SK-N-SH (cell line): ENCODE measurements at regions not wholly inside any gene's neighbourhood (a gene's known extent, or its start where the extent isn't known, plus 50 kb on each side); places are given as distances from the start of the nearest gene placed in this dataset.

Source experiments
- CTCF ChIA-PET: fragments of 300-600, 350-600 bp; formaldehyde crosslinking; extraction: SDS; loops from one replicate; lab custom pipeline; 2021; lab: Yijun Ruan, JAX
- POLR2A ChIA-PET: fragments of 350-600 bp; sonication (Branson Sonifier 250); formaldehyde crosslinking; extraction: SDS; loops from one replicate; lab custom pipeline; 2020; ENCODE audit warnings: antibody characterized with exemption, inconsistent platforms; lab: Yijun Ruan, JAX
- DNase-seq: peaks from one replicate; pipeline ENCODE4 v3.0.0; 2012
- H2AFZ ChIP-seq: fragments of 200-600 bp; sonication (generic); 2 replicates; pipeline ENCODE4 v1.8.1; 2016; ENCODE audit warnings: antibody characterized with exemption, mild to moderate bottlenecking, low read depth
- H3F3A ChIP-seq: fragments of 200-600 bp; sonication (generic); replicated peaks from 2 replicates; pipeline ENCODE3; 2016; ENCODE audit warnings: antibody characterized with exemption, mild to moderate bottlenecking; ENCODE audit not compliant: insufficient read depth
- H3K27ac ChIP-seq, 2 experiments: fragments of 200-500 bp in 1 of 2; fragments of 200-600 bp in 1 of 2; sonication (Bioruptor generic) in 1 of 2; sonication (generic), shearing (Covaris generic) in 1 of 2; 2 replicates each; pipeline versions ENCODE4 v1.5.1 to v1.6.1; 2014 to 2016; ENCODE audit warnings: low read depth in 2 of 2, inconsistent platforms in 1 of 2, low read length in 1 of 2, mild to moderate bottlenecking in 1 of 2, mixed read lengths in 1 of 2
- H3K27me3 ChIP-seq: fragments of 200-600 bp; sonication (generic), shearing (Covaris generic); 2 replicates; pipeline ENCODE4 v1.6.1; 2016; ENCODE audit warnings: mixed run types; ENCODE audit not compliant: insufficient read depth
- H3K36me3 ChIP-seq, 2 experiments: fragments of 200-500 bp in 1 of 2; fragments of 200-600 bp in 1 of 2; sonication (Bioruptor generic) in 1 of 2; sonication (generic) in 1 of 2; replicated peaks in 1 of 2; 2 replicates each; pipeline versions ENCODE3 to v1.5.1; 2014 to 2016; ENCODE audit warnings: low read length in 1 of 2, mild to moderate bottlenecking in 1 of 2; ENCODE audit not compliant: insufficient read depth in 2 of 2, control insufficient read depth in 1 of 2
- H3K4me1 ChIP-seq, 2 experiments: fragments of 200-500 bp in 1 of 2; fragments of 200-600 bp in 1 of 2; sonication (Bioruptor generic) in 1 of 2; sonication (generic), shearing (Covaris generic) in 1 of 2; 2 replicates each; pipeline versions ENCODE4 v1.5.1 to v1.6.1; 2014 to 2016; ENCODE audit warnings: low read depth in 1 of 2, low read length in 1 of 2, mixed run types in 1 of 2; ENCODE audit not compliant: insufficient read depth in 2 of 2, control insufficient read depth in 1 of 2
- H3K4me2 ChIP-seq: fragments of 200-600 bp; sonication (generic), shearing (Covaris generic); 2 replicates; pipeline ENCODE4 v1.6.1; 2017; ENCODE audit warnings: mixed run types
- H3K4me3 ChIP-seq, 2 experiments: fragments of 200-500 bp in 1 of 2; fragments of 200-600 bp in 1 of 2; sonication (Bioruptor generic) in 1 of 2; sonication (generic), shearing (Covaris generic) in 1 of 2; 2 replicates each; pipeline versions ENCODE4 v1.5.1 to v1.8.1; 2014 to 2016; ENCODE audit warnings: low read depth in 2 of 2, inconsistent platforms in 1 of 2, low read length in 1 of 2, mild to moderate bottlenecking in 1 of 2, mixed read lengths in 1 of 2, moderate library complexity in 1 of 2
- H3K79me2 ChIP-seq: fragments of 200-600 bp; sonication (generic); 2 replicates; pipeline ENCODE4 v1.8.1; 2017; ENCODE audit warnings: mild to moderate bottlenecking; ENCODE audit not compliant: insufficient read depth
- H3K9ac ChIP-seq: fragments of 200-600 bp; sonication (generic); 2 replicates; pipeline ENCODE4 v1.6.1; 2017; ENCODE audit warnings: mixed run types
- H3K9me2 ChIP-seq: fragments of 200-600 bp; sonication (generic); 2 replicates; pipeline ENCODE4 v1.6.1; 2017; ENCODE audit warnings: mixed run types
- H3K9me3 ChIP-seq: fragments of 200-600 bp; sonication (generic); 2 replicates; pipeline ENCODE4 v1.6.1; 2017; ENCODE audit warnings: mixed run types, mild to moderate bottlenecking, moderate library complexity
- H4K20me1 ChIP-seq: fragments of 200-600 bp; sonication (generic); 2 replicates; pipeline ENCODE4 v1.6.1; 2017; ENCODE audit warnings: mild to moderate bottlenecking, mixed run types; ENCODE audit not compliant: insufficient read depth
- EZH2phosphoT487 ChIP-seq: fragments of 200-600 bp; sonication (generic); IDR thresholded peaks from 2 replicates; pipeline ENCODE4 v1.6.1; 2017; ENCODE audit warnings: low read depth, mixed run types, mild to moderate bottlenecking, antibody characterized with exemption, moderate library complexity, borderline replicate concordance
- FOSL2 ChIP-seq: IDR thresholded peaks from 2 replicates; pipeline ENCODE4 v1.4.0; 2012; ENCODE audit warnings: low read depth, mild to moderate bottlenecking, moderate library complexity, borderline replicate concordance
- FOXM1 ChIP-seq: IDR thresholded peaks from 2 replicates; pipeline ENCODE4 v1.4.0; 2012; ENCODE audit warnings: low read depth, mild to moderate bottlenecking
- MEF2A ChIP-seq: IDR thresholded peaks from 2 replicates; pipeline ENCODE4 v1.4.0; 2012; ENCODE audit warnings: low read depth, borderline replicate concordance
- MXI1 ChIP-seq: IDR thresholded peaks from 2 replicates; pipeline ENCODE4 v1.6.1; 2012; ENCODE audit warnings: mild to moderate bottlenecking, low read depth, low read length, improper control_type of control experiment
- NFIC ChIP-seq: IDR thresholded peaks from 2 replicates; pipeline ENCODE4 v1.4.0; 2012; ENCODE audit warnings: borderline replicate concordance
- POLR2AphosphoS5 ChIP-seq: IDR thresholded peaks from 2 replicates; pipeline ENCODE4 v1.6.1; 2012; ENCODE audit warnings: low read depth, low read length
- RAD21 ChIP-seq: IDR thresholded peaks from 2 replicates; pipeline ENCODE4 v1.6.1; 2012; ENCODE audit warnings: mild to moderate bottlenecking, low read length
- RCOR1 ChIP-seq: fragments of 150-350 bp; IDR thresholded peaks from 2 replicates; pipeline ENCODE4 v1.6.1; 2017; ENCODE audit warnings: antibody characterized with exemption, low read length
- SMC3 ChIP-seq: IDR thresholded peaks from 2 replicates; pipeline ENCODE4 v1.6.1; 2012; ENCODE audit warnings: low read depth, low read length, improper control_type of control experiment
- TAF1 ChIP-seq: IDR thresholded peaks from 2 replicates; pipeline ENCODE4 v1.6.1; 2012; ENCODE audit warnings: low read depth, mild to moderate bottlenecking, low read length, moderate library complexity, borderline replicate concordance
- TCF12 ChIP-seq: IDR thresholded peaks from 2 replicates; pipeline ENCODE4 v1.4.0; 2012
- WGBS: methylation state at CpG from one replicate; pipeline ENCODE4 v1.1.6; 2017; ENCODE audit warnings: low lambda C conversion rate; 5-methylcytosine and 5-hydroxymethylcytosine counted together
- TF ChIP-seq, protein P1 (sequence below): fragments of 200-600 bp; sonication (generic); IDR thresholded peaks from 2 replicates; pipeline ENCODE4 v1.6.1; 2017; ENCODE audit warnings: antibody characterized with exemption, mild to moderate bottlenecking, moderate library complexity
- TF ChIP-seq, protein P2 (sequence below): IDR thresholded peaks from 2 replicates; pipeline ENCODE4 v1.4.0; 2012; ENCODE audit warnings: low read depth, borderline replicate concordance
- TF ChIP-seq, protein P3 (sequence below): fragments of 150-350 bp; IDR thresholded peaks from 2 replicates; pipeline ENCODE4 v1.6.1; 2017; ENCODE audit warnings: antibody characterized with exemption, low read length, low read depth, borderline replicate concordance
- TF ChIP-seq, protein P4 (sequence below): IDR thresholded peaks from 2 replicates; pipeline ENCODE4 v1.4.0; 2012; ENCODE audit warnings: low read depth
- TF ChIP-seq, protein P5 (sequence below): IDR thresholded peaks from 2 replicates; pipeline ENCODE4; 2012
- TF ChIP-seq, protein P6 (sequence below): IDR thresholded peaks from 2 replicates; pipeline ENCODE4 v1.4.0; 2012; ENCODE audit warnings: low read depth, borderline replicate concordance

DNA sequence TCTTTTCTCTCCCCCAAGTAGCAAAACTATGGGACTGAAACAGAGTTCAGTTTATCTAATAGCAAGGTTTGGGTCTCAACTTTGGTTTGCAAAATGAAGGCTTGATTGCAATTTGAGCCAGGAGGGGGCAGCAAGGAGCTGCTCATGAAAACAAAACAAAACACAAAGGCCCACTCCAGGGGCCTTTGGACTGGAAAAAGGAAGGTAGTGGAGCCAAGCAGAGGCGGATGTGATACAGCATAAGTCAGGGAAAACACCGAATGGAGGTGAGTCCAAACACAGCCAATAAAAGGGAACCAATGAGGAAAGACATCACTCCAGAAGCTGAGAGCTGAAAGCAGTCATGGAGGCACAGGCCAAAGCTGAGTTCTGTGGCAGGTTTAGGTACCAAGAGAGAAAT lies 799.7 kb upstream of the ACVR2A start:
- Histone ChIP-seq H3K9me3 (no peaks in the 10 kb centered on the region), H3K27me3 (no peaks in the 10 kb centered on the region), H3F3A (no peaks in the 10 kb centered on the region), H3K79me2 (no peaks in the 10 kb centered on the region), H3K4me3 (no peak overlapping the region), H3K4me2 (no peak overlapping the region), H3K4me1 (no peaks in the 10 kb centered on the region), H3K9me2 (no peaks in the 10 kb centered on the region), H3K27ac (no peak overlapping the region), H3K9ac (no peak overlapping the region), H4K20me1 (no peaks in the 10 kb centered on the region), H2AFZ (peak overlapping the region; percentile 75; the same call in 1 of the 2 replicates), H3K36me3 (no peaks in the 10 kb centered on the region)
- CTCF ChIA-PET, result interaction anchor here (0.6 to 1.8 kb wide), 12 partner anchors 8 to 867 kb away, joined by 3 to 10 read pairs (median 4); no protein-coding TSS in a partner anchor
- no peak for TF ChIP-seq NFIC
- TF ChIP-seq RAD21, result peak; percentile 56
- TF ChIP-seq, protein P1, sequence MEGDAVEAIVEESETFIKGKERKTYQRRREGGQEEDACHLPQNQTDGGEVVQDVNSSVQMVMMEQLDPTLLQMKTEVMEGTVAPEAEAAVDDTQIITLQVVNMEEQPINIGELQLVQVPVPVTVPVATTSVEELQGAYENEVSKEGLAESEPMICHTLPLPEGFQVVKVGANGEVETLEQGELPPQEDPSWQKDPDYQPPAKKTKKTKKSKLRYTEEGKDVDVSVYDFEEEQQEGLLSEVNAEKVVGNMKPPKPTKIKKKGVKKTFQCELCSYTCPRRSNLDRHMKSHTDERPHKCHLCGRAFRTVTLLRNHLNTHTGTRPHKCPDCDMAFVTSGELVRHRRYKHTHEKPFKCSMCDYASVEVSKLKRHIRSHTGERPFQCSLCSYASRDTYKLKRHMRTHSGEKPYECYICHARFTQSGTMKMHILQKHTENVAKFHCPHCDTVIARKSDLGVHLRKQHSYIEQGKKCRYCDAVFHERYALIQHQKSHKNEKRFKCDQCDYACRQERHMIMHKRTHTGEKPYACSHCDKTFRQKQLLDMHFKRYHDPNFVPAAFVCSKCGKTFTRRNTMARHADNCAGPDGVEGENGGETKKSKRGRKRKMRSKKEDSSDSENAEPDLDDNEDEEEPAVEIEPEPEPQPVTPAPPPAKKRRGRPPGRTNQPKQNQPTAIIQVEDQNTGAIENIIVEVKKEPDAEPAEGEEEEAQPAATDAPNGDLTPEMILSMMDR, result peak; percentile 70
- TF ChIP-seq, protein P2, sequence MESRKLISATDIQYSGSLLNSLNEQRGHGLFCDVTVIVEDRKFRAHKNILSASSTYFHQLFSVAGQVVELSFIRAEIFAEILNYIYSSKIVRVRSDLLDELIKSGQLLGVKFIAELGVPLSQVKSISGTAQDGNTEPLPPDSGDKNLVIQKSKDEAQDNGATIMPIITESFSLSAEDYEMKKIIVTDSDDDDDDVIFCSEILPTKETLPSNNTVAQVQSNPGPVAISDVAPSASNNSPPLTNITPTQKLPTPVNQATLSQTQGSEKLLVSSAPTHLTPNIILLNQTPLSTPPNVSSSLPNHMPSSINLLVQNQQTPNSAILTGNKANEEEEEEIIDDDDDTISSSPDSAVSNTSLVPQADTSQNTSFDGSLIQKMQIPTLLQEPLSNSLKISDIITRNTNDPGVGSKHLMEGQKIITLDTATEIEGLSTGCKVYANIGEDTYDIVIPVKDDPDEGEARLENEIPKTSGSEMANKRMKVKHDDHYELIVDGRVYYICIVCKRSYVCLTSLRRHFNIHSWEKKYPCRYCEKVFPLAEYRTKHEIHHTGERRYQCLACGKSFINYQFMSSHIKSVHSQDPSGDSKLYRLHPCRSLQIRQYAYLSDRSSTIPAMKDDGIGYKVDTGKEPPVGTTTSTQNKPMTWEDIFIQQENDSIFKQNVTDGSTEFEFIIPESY, result no peak
- TF ChIP-seq FOSL2, result no peak
- TF ChIP-seq SMC3, result peak; percentile 28; the same call in 1 of the 2 replicates
- TF ChIP-seq, protein P3, sequence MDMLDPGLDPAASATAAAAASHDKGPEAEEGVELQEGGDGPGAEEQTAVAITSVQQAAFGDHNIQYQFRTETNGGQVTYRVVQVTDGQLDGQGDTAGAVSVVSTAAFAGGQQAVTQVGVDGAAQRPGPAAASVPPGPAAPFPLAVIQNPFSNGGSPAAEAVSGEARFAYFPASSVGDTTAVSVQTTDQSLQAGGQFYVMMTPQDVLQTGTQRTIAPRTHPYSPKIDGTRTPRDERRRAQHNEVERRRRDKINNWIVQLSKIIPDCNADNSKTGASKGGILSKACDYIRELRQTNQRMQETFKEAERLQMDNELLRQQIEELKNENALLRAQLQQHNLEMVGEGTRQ, result no peak
- DNase-seq, result peak; percentile 12
- 32% methylated on average over 2 of the region's 2 CpGs for WGBS
- POLR2A ChIA-PET, result no interaction called here

DNA sequence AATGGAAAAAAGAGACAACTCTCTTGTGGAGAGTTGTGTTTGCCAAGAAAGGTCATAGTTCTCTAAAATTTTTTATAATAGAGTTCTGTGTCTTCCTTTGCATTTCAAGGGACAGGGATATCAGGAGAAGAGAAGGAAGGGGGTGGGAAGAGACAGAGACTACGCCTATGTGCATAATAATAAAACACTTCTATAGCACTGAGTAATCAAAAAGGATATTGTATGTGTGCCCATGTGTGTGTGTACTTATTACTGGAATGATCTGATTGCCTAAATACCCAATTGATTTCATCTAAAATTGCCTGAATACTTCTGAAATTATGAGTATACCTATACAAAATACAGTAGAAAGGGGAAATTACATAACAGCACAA lies 803.7 kb upstream of the ACVR2A start:
- CTCF ChIA-PET, result no interaction called here
- WGBS, result 36% methylated on average over 1 of the region's 1 CpG
- H3K9me3 ChIP-seq, result no peaks in the 10 kb centered on the region
- POLR2A ChIA-PET, result no interaction called here
- H3F3A ChIP-seq, result no peaks in the 10 kb centered on the region
- no peak overlapping the region for H3K4me3 ChIP-seq
- no peaks in the 10 kb centered on the region for H3K27me3 ChIP-seq
- no peak overlapping the region for H3K4me2 ChIP-seq
- TF ChIP-seq TCF12 (no peak), FOXM1 (no peak), EZH2phosphoT487 (no peak), POLR2AphosphoS5 (no peak), MEF2A (no peak), FOSL2 (no peak), TAF1 (no peak), MXI1 (no peak), SMC3 (no peak), RCOR1 (no peak)
- TF ChIP-seq, protein P2, result no peak
- TF ChIP-seq, protein P4, sequence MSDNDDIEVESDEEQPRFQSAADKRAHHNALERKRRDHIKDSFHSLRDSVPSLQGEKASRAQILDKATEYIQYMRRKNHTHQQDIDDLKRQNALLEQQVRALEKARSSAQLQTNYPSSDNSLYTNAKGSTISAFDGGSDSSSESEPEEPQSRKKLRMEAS, result no peak
- TF ChIP-seq, protein P5, sequence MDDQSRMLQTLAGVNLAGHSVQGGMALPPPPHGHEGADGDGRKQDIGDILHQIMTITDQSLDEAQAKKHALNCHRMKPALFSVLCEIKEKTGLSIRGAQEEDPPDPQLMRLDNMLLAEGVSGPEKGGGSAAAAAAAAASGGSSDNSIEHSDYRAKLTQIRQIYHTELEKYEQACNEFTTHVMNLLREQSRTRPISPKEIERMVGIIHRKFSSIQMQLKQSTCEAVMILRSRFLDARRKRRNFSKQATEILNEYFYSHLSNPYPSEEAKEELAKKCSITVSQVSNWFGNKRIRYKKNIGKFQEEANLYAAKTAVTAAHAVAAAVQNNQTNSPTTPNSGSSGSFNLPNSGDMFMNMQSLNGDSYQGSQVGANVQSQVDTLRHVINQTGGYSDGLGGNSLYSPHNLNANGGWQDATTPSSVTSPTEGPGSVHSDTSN, result no peak
- TF ChIP-seq, protein P6, sequence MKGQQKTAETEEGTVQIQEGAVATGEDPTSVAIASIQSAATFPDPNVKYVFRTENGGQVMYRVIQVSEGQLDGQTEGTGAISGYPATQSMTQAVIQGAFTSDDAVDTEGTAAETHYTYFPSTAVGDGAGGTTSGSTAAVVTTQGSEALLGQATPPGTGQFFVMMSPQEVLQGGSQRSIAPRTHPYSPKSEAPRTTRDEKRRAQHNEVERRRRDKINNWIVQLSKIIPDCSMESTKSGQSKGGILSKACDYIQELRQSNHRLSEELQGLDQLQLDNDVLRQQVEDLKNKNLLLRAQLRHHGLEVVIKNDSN, result no peak
- H3K9me2 ChIP-seq, result no peaks in the 10 kb centered on the region
- no peaks in the 10 kb centered on the region for H3K36me3 ChIP-seq
- H4K20me1 ChIP-seq, result no peaks in the 10 kb centered on the region
- H3K4me1 ChIP-seq, result no peaks in the 10 kb centered on the region
- H3K79me2 ChIP-seq, result no peaks in the 10 kb centered on the region
- H3K27ac ChIP-seq, result no peak overlapping the region
- no peak for DNase-seq
- no peak overlapping the region for H2AFZ ChIP-seq
- no peak overlapping the region for H3K9ac ChIP-seq
